ENCODE measurements at regions not wholly inside any gene's neighbourhood (a gene's known extent, or its start where the extent isn't known, plus 50 kb on each side); places are given as distances from the start of the nearest gene placed in this dataset.

- DNase-seq: no peak
These were observed 133.4 kb downstream of the TM9SF2 start for GRCh38 chr13:99634672-99635071.

- DNase-seq: no peak
These were observed 129.1 kb downstream of the TM9SF2 start for GRCh38 chr13:99630269-99630898.

GRCh38 chr13:99629641-99630040, 128.4 kb downstream of the TM9SF2 start:
- no peak for DNase-seq

GRCh38 chr13:99628442-99628841, 127.2 kb downstream of the TM9SF2 start:
- DNase-seq: no peak

- DNase-seq: no peak
These were observed 125.3 kb downstream of the TM9SF2 start for GRCh38 chr13:99626461-99627082.

- DNase-seq: no peak
These were observed 123.8 kb downstream of the TM9SF2 start for GRCh38 chr13:99624936-99625540.

- no peak for DNase-seq
These were observed 119.5 kb downstream of the TM9SF2 start for GRCh38 chr13:99620806-99621205.

GRCh38 chr13:99619207-99619606, 117.9 kb downstream of the TM9SF2 start:
- no peak for DNase-seq

- DNase-seq: peak; percentile 21
These were observed 116.4 kb downstream of the TM9SF2 start for GRCh38 chr13:99617474-99618255.

GRCh38 chr13:99614465-99614885, 113.2 kb downstream of the TM9SF2 start:
- DNase-seq: peak; percentile 44

Data from CD4-positive, alpha-beta T cell treated with Interleukin-17A for 1 hour (primary cell).